ENCODE measurements at regions not wholly inside any gene's neighbourhood (a gene's known extent, or its start where the extent isn't known, plus 50 kb on each side); places are given as distances from the start of the nearest gene placed in this dataset.

GRCh38 chr13:90532861-90533492 is 814.5 kb upstream of the MIR17HG start:
- no peak for TF ChIP-seq CTCF (IDR thresholded peaks at IDR 0.05; ENCODE audit: poor library complexity)
- TF ChIP-seq EZH2 (IDR thresholded peaks at IDR 0.05; ENCODE audit: borderline replicate concordance) = no peak
- TF ChIP-seq EZH2phosphoT487 (IDR thresholded peaks at IDR 0.05; ENCODE audit: low read depth, severe bottlenecking, unreplicated experiment) = no peak
